Right atrium auricular region (tissue), 2 donors: ENCODE measurements at regions not wholly inside any gene's neighbourhood (a gene's known extent, or its start where the extent isn't known, plus 50 kb on each side); places are given as distances from the start of the nearest gene placed in this dataset.

ENCODE experiments used
- DNase-seq: peaks from one replicate; pipeline ENCODE4 v3.0.0-alpha.2; 2019; ENCODE audit warnings: low spot score
- H3K27ac ChIP-seq, 2 donors: fragments of 200-600 bp; sonication (generic); 1 replicate in 1 of 2; 2 replicates in 1 of 2; pipeline ENCODE4 v1.5.1; 2016 to 2019
- H3K27me3 ChIP-seq, 2 donors: fragments of 200-600 bp; sonication (generic); one replicate each; pipeline versions ENCODE4 v1.5.1 to v1.6.0; 2017 to 2019
- H3K36me3 ChIP-seq: fragments of 200-600 bp; sonication (generic); one replicate; pipeline ENCODE4 v1.5.1; 2016
- H3K4me1 ChIP-seq, 2 donors: fragments of 200-600 bp; sonication (generic); one replicate each; pipeline versions ENCODE4 v1.5.1 to v1.6.0; 2017 to 2019
- H3K4me3 ChIP-seq, 2 donors: fragments of 200-600 bp; sonication (generic); 1 replicate in 1 of 2; 2 replicates in 1 of 2; pipeline ENCODE4 v1.5.1; 2017 to 2019; ENCODE audit warnings: mild to moderate bottlenecking in 1 of 2, moderate library complexity in 1 of 2
- H3K9me3 ChIP-seq, 2 donors: fragments of 200-600 bp; sonication (generic); one replicate each; pipeline ENCODE4 v1.5.1; 2019
- CTCF ChIP-seq, 2 donors: fragments of 200-600 bp; sonication (generic); IDR thresholded peaks; one replicate each; pipeline ENCODE4 v1.5.1; 2019; ENCODE audit warnings: antibody characterized with exemption in 2 of 2

GRCh38 chr9:651371-651770 is 190.1 kb upstream of the DMRT1 start:
- H3K36me3 ChIP-seq, result no peaks in the 10 kb centered on the region
- H3K4me3 ChIP-seq, result no peak overlapping the region
- TF ChIP-seq CTCF (IDR thresholded peaks at IDR 0.05), result no peak
- H3K27me3 ChIP-seq, result no peaks in the 10 kb centered on the region
- peaks cover 0 to 80% of the 10 kb centered on the region in 2 donors for H3K4me1 ChIP-seq
- H3K27ac ChIP-seq, result peak overlapping the region; percentile 61 to 85
- no peaks in the 10 kb centered on the region for H3K9me3 ChIP-seq
- no peak for DNase-seq

- Histone ChIP-seq H3K4me1 (peaks cover 0 to 83% of the 10 kb centered on the region in 2 donors), H3K27me3 (no peaks in the 10 kb centered on the region), H3K36me3 (no peaks in the 10 kb centered on the region), H3K4me3 (no peak overlapping the region), H3K27ac (peak overlapping the region; percentile 71 to 85), H3K9me3 (no peaks in the 10 kb centered on the region)
- DNase-seq, result peak; percentile 78
- no peak for TF ChIP-seq CTCF (IDR thresholded peaks at IDR 0.05)
Observed at GRCh38 chr9:652914-653313, 188.6 kb upstream of the DMRT1 start.

GRCh38 chr9:653421-653820 is 188.1 kb upstream of the DMRT1 start:
- H3K4me1 ChIP-seq, result peaks cover 0 to 78% of the 10 kb centered on the region in 2 donors
- no peak overlapping the region for H3K4me3 ChIP-seq
- H3K36me3 ChIP-seq, result no peaks in the 10 kb centered on the region
- peak overlapping the region; percentile 71 to 85 for H3K27ac ChIP-seq
- H3K9me3 ChIP-seq, result no peaks in the 10 kb centered on the region
- TF ChIP-seq CTCF (IDR thresholded peaks at IDR 0.05), result no peak
- DNase-seq, result no peak
- no peaks in the 10 kb centered on the region for H3K27me3 ChIP-seq

- Histone ChIP-seq H3K4me1 (peaks cover 0 to 73% of the 10 kb centered on the region in 2 donors), H3K27ac (peak overlapping the region; percentile 71 to 85), H3K4me3 (no peak overlapping the region)
Observed at GRCh38 chr9:653856-654387, 187.6 kb upstream of the DMRT1 start.

GRCh38 chr9:655875-656274 is 185.6 kb upstream of the DMRT1 start:
- no peak for TF ChIP-seq CTCF (IDR thresholded peaks at IDR 0.05)
- Histone ChIP-seq H3K36me3 (no peaks in the 10 kb centered on the region), H3K27me3 (no peaks in the 10 kb centered on the region), H3K4me1 (peaks cover 0 to 58% of the 10 kb centered on the region in 2 donors), H3K4me3 (no peak overlapping the region), H3K9me3 (no peaks in the 10 kb centered on the region), H3K27ac (peak overlapping the region; percentile 85)
- DNase-seq, result peak; percentile 91

More at GRCh38 chr9:653856-654387, 187.6 kb upstream of the DMRT1 start:
- no peaks in the 10 kb centered on the region for H3K9me3 ChIP-seq
- no peaks in the 10 kb centered on the region for H3K27me3 ChIP-seq
- H3K36me3 ChIP-seq, result no peaks in the 10 kb centered on the region
- DNase-seq, result no peak
- TF ChIP-seq CTCF (IDR thresholded peaks at IDR 0.05), result no peak
